A549 (cell line): ENCODE measurements at regions not wholly inside any gene's neighbourhood (a gene's known extent, or its start where the extent isn't known, plus 50 kb on each side); places are given as distances from the start of the nearest gene placed in this dataset.
"Not testable (repeated sequence)": the region's sequence is repeated elsewhere in the genome, so short reads cannot be mapped to it uniquely, and the experiment has no call there.

ENCODE experiments used
- ATAC-seq, 2 experiments: fragments of 200-7000 bp in 1 of 2; fragments of >200 bp in 1 of 2; cut with Nextera tagmentation in 1 of 2; cut with Tn5 transposase in 1 of 2; 3 replicates each; pipeline versions ENCODE4 v1.8.0 to v1.9.1; 2018 to 2020; ENCODE audit warnings: mild to moderate bottlenecking in 1 of 2, moderate library complexity in 1 of 2
- CTCF ChIA-PET: fragments of 300-600 bp; sonication (Branson Sonifier 250); formaldehyde crosslinking; extraction: SDS; loops from one replicate; lab custom pipeline; 2021; ENCODE audit warnings: antibody characterized with exemption, inconsistent platforms; lab: Yijun Ruan, JAX
- POLR2A ChIA-PET: fragments of 350-600 bp; formaldehyde crosslinking; extraction: SDS; loops from one replicate; lab custom pipeline; 2021; ENCODE audit warnings: antibody characterized with exemption, inconsistent platforms; lab: Yijun Ruan, JAX
- DNase-seq, 2 experiments: peaks; one replicate each; pipeline versions ENCODE4 v3.0.0 to v3.0.0-alpha.2; 2011 to 2016; ENCODE audit warnings: low read depth in 1 of 2, low spot score in 1 of 2
- FAIRE-seq: peaks from 2 replicates; lab custom pipeline; 2011; peaks lifted over from hg19 to GRCh38; lab: Jason Lieb, UNC
- H3K27ac ChIP-seq, 2 experiments: fragments of >200 bp; sonication (Bioruptor Twin); formaldehyde crosslinking; 3 replicates each; pipeline ENCODE4 v1.5.1; 2016 to 2017
- H3K4me1 ChIP-seq: fragments of >200 bp; sonication (Bioruptor Twin); formaldehyde crosslinking; 3 replicates; pipeline ENCODE4 v1.6.1; 2016
- H3K4me2 ChIP-seq: fragments of >200 bp; sonication (Bioruptor Twin); formaldehyde crosslinking; 3 replicates; pipeline ENCODE4 v1.6.1; 2016
- H3K4me3 ChIP-seq: fragments of >200 bp; sonication (Bioruptor Twin); formaldehyde crosslinking; 3 replicates; pipeline ENCODE4 v1.5.1; 2016
- H3K9me3 ChIP-seq: fragments of >200 bp; sonication (Bioruptor Twin); formaldehyde crosslinking; 3 replicates; pipeline ENCODE4 v1.6.1; 2016
- ATOH8 ChIP-seq: fragments of 250-450 bp; sonication (Bioruptor Pico); IDR thresholded peaks from 2 replicates; pipeline ENCODE4 v1.5.0; 2020; ENCODE audit warnings: low read depth, mild to moderate bottlenecking, moderate library complexity
- BCL3 ChIP-seq: fragments of >200 bp; sonication (Bioruptor Twin); formaldehyde crosslinking; IDR thresholded peaks from 3 replicates; pipeline ENCODE4 v1.6.1; 2016
- CBX8 ChIP-seq: fragments of 200-600 bp; sonication (generic); IDR thresholded peaks from 2 replicates; pipeline ENCODE4 v1.6.1; 2016
- CHD4 ChIP-seq: fragments of 200-600 bp; sonication (generic); IDR thresholded peaks from 2 replicates; pipeline ENCODE4 v1.6.1; 2016; ENCODE audit warnings: antibody characterized with exemption, mild to moderate bottlenecking, borderline replicate concordance
- ESRRA ChIP-seq: fragments of 150-350 bp; IDR thresholded peaks from 2 replicates; pipeline ENCODE4 v1.6.1; 2014; ENCODE audit warnings: mild to moderate bottlenecking, low read length, borderline replicate concordance
- FOSL2 ChIP-seq, 2 experiments: fragments of 450-650 bp in 1 of 2; fragments of >200 bp in 1 of 2; sonication (Bioruptor Twin) in 1 of 2; formaldehyde crosslinking; IDR thresholded peaks; 2 replicates each; pipeline versions ENCODE4 v1.5.0 to v1.6.1; 2016 to 2020; ENCODE audit warnings: mild to moderate bottlenecking in 1 of 2, moderate library complexity in 1 of 2
- HDAC2 ChIP-seq: fragments of 200-600 bp; sonication (generic); IDR thresholded peaks from 2 replicates; pipeline ENCODE4 v1.6.1; 2016
- HOXA7 ChIP-seq: fragments of 250-450 bp; sonication (Bioruptor Pico); IDR thresholded peaks from 2 replicates; pipeline ENCODE4 v1.5.0; 2020; ENCODE audit warnings: mild to moderate bottlenecking, moderate library complexity
- KDM1A ChIP-seq: fragments of 200-600 bp; sonication (generic); IDR thresholded peaks from 2 replicates; pipeline ENCODE4 v1.6.1; 2016; ENCODE audit warnings: low read depth, mild to moderate bottlenecking
- KDM5A ChIP-seq: fragments of 200-600 bp; sonication (generic); IDR thresholded peaks from 2 replicates; pipeline ENCODE4 v1.6.1; 2016; ENCODE audit warnings: antibody characterized with exemption, mild to moderate bottlenecking
- MAFK ChIP-seq: fragments of 450-650 bp; IDR thresholded peaks from 2 replicates; pipeline ENCODE4 v1.6.1; 2014; ENCODE audit not compliant: partially characterized antibody
- RAD21 ChIP-seq, 2 experiments: fragments of >200 bp in 1 of 2; sonication (Bioruptor Twin) in 1 of 2; formaldehyde crosslinking in 1 of 2; IDR thresholded peaks in 1 of 2; conservative IDR thresholded peaks in 1 of 2; 2 replicates in 1 of 2; 3 replicates in 1 of 2; pipeline ENCODE4 v1.6.1; 2012 to 2018; ENCODE audit warnings: inconsistent platforms in 1 of 2
- RFX5 ChIP-seq: fragments of 450-650 bp; IDR thresholded peaks from 2 replicates; pipeline ENCODE4 v1.7.1; 2014; ENCODE audit warnings: antibody characterized with exemption, mild to moderate bottlenecking, moderate library complexity
- RNF2 ChIP-seq: fragments of 200-600 bp; sonication (generic); IDR thresholded peaks from 2 replicates; pipeline ENCODE4 v1.6.1; 2016; ENCODE audit warnings: low read depth, mild to moderate bottlenecking, antibody characterized with exemption, moderate library complexity, borderline replicate concordance
- TFCP2L1 ChIP-seq: fragments of 250-450 bp; sonication (Bioruptor Pico); IDR thresholded peaks from 2 replicates; pipeline ENCODE4 v1.5.0; 2021; ENCODE audit warnings: mild to moderate bottlenecking
- ZFP36 ChIP-seq: fragments of 450-650 bp; IDR thresholded peaks from 2 replicates; pipeline ENCODE4 v1.6.1; 2014; ENCODE audit warnings: borderline replicate concordance; ENCODE audit not compliant: partially characterized antibody
- ZNF302 ChIP-seq: fragments of 250-450 bp; sonication (Bioruptor Pico); IDR thresholded peaks from 2 replicates; pipeline ENCODE4 v1.9.0; 2021; ENCODE audit warnings: inconsistent platforms, mild to moderate bottlenecking, moderate library complexity
- WGBS: methylation state at CpG from one replicate; pipeline ENCODE4 v1.1.6; 2017; ENCODE audit errors: missing lambda C conversion rate; 5-methylcytosine and 5-hydroxymethylcytosine counted together
- TF ChIP-seq, protein P1 (sequence below): fragments of >200 bp; sonication (Bioruptor Twin); formaldehyde crosslinking; IDR thresholded peaks from 3 replicates; pipeline ENCODE4 v1.5.1; 2016

DNA sequence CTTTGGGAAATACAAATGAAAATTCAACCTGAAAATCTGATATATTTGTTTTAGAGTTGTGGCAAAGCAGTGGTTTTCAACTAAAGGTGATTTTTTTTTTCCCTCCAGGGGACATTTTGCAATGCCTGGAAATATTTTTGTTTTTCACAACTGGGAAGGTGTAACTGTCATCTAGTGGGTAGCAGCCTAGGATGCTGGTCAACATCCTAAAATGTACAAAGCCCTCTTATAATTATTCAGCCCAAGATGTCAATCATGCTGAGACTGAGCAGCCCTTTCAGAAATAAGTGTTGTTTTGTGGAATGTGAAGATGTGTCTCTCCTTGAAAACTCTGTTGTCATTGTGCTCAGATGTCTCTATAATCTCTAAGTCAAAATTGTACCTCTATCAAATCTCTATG is 95.2 kb upstream of the NCAM2 start (continued):
- TF ChIP-seq, protein P1, sequence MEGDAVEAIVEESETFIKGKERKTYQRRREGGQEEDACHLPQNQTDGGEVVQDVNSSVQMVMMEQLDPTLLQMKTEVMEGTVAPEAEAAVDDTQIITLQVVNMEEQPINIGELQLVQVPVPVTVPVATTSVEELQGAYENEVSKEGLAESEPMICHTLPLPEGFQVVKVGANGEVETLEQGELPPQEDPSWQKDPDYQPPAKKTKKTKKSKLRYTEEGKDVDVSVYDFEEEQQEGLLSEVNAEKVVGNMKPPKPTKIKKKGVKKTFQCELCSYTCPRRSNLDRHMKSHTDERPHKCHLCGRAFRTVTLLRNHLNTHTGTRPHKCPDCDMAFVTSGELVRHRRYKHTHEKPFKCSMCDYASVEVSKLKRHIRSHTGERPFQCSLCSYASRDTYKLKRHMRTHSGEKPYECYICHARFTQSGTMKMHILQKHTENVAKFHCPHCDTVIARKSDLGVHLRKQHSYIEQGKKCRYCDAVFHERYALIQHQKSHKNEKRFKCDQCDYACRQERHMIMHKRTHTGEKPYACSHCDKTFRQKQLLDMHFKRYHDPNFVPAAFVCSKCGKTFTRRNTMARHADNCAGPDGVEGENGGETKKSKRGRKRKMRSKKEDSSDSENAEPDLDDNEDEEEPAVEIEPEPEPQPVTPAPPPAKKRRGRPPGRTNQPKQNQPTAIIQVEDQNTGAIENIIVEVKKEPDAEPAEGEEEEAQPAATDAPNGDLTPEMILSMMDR: no peak
- TF ChIP-seq BCL3 (no peak), RAD21 (conservative IDR thresholded peaks at IDR 0.05 in 1 of 2, IDR thresholded peaks at IDR 0.05 in 1 of 2) (no peak), RNF2 (no peak)

DNA sequence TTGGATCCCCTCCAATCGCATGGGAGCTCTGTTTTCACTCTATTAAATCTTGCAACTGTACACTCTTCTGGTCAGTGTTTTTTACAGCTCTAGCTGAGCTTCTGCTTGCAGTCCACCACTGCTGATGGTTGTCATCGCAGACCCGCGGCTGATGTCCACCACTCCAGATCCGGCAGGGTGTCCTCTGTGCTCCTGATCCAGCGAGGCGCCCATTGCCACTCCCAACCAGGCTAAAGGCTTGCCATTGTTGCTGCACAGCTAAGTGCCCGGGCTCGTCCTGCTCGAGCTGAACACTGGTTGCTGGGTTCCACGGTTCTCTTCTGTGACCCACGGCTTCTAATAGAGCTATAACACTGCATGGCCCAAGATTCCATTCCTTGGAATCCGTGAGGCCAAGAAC is 70.7 kb upstream of the NCAM2 start:
- 6% methylated on average over 8 of the region's 13 CpGs for WGBS
- CTCF ChIA-PET, FAIRE-seq, H3K4me3 ChIP-seq, ATAC-seq, H3K4me1 ChIP-seq, H3K9me3 ChIP-seq, H3K4me2 ChIP-seq, H3K27ac ChIP-seq, POLR2A ChIA-PET, DNase-seq: not testable (repeated sequence)

- ChIA-PET POLR2A (no interaction called here), CTCF (no interaction called here)
- Histone ChIP-seq H3K4me1 (no peaks in the 10 kb centered on the region), H3K4me2 (no peak overlapping the region), H3K4me3 (no peak overlapping the region), H3K9me3 (no peaks in the 10 kb centered on the region), H3K27ac (no peak overlapping the region)
- ATAC-seq (no peak), FAIRE-seq (no peak), DNase-seq (no peak)
- WGBS: 0% methylated on average over 1 of the region's 1 CpG
- TF ChIP-seq ESRRA (no peak), MAFK (peak; percentile 35)
Measured at GRCh38 chr21:20942523-20942922, 55.7 kb upstream of the NCAM2 start.

DNA sequence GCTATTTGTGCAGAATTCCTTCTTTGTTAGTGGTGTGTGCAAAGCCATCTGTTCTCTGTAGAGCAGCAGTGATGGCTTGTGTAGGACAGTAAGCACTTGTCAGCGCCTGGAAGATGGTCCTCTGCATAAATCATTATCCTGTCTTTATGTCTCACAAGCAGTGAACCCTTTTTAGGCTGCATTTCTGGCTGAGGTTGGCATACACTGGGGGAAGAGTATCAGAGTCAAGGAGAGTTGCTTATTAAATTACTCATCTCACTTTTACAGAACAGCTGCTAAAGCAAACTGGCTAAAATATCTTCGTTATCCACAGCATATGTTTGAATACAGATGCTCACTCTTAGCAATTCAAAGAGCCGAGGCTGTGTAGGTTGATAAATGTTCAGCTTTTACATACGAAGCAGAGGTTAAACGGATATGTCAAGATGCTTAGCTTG is 54.6 kb upstream of the NCAM2 start:
- no peak for DNase-seq
- POLR2A ChIA-PET: no interaction called here
- no peak for ATAC-seq
- Histone ChIP-seq H3K27ac (no peak overlapping the region), H3K4me3 (no peak overlapping the region)
- WGBS: 0% methylated on average over 5 of the region's 5 CpGs
- no peak for TF ChIP-seq KDM5A
- TF ChIP-seq FOSL2 (IDR thresholded peaks at IDR 0.05): no peak
- TF ChIP-seq FOSL2 (CRISPR knock-in tag; IDR thresholded peaks at IDR 0.05): no peak
- no peak for TF ChIP-seq KDM1A
- TF ChIP-seq CHD4: no peak
- no peak for TF ChIP-seq HOXA7 (CRISPR knock-in tag)
- no peak for TF ChIP-seq CBX8
- no peak for TF ChIP-seq TFCP2L1 (CRISPR knock-in tag)
- no peak for TF ChIP-seq ESRRA
- TF ChIP-seq HDAC2: no peak
- TF ChIP-seq ZFP36: no peak
- TF ChIP-seq ZNF302 (CRISPR knock-in tag): no peak
- no peak for TF ChIP-seq RFX5
- no peak for TF ChIP-seq ATOH8 (CRISPR knock-in tag)
- TF ChIP-seq, all 56 proteins: peak for 0
- H3K4me2 ChIP-seq: no peak overlapping the region
- FAIRE-seq: no peak
- CTCF ChIA-PET: no interaction called here
- no peaks in the 10 kb centered on the region for H3K9me3 ChIP-seq
- H3K4me1 ChIP-seq: no peaks in the 10 kb centered on the region
